ENCODE measurements at regions not wholly inside any gene's neighbourhood (a gene's known extent, or its start where the extent isn't known, plus 50 kb on each side); places are given as distances from the start of the nearest gene placed in this dataset.
"Not testable (repeated sequence)": the region's sequence is repeated elsewhere in the genome, so short reads cannot be mapped to it uniquely, and the experiment has no call there.

DNA sequence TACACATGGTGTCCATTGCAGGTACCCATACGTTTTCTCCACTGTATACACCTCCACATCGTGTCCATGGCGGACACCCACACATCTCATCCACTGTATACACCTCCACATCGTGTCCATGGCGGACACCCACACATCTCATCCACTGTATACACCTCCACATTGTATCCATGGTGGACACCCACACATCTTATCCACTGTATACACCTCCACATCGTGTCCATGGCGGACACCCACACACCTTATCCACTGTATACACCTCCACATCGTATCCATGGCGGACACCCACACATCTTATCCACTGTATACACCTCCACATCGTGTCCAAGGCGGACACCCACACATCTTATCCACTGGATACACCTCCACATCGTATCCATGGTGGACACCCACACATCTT, 50.4 kb upstream of the TTC34 start:
- H3K27me3 ChIP-seq; H3K4me1 ChIP-seq; intact Hi-C loops (cut with DNase I); H3K36me3 ChIP-seq; H3K9me3 ChIP-seq; H3K4me3 ChIP-seq; DNase-seq; H3K27ac ChIP-seq; H3K9ac ChIP-seq (ENCODE audit: low read depth in 2 of 2, low read length in 2 of 2): not testable (repeated sequence)

DNA sequence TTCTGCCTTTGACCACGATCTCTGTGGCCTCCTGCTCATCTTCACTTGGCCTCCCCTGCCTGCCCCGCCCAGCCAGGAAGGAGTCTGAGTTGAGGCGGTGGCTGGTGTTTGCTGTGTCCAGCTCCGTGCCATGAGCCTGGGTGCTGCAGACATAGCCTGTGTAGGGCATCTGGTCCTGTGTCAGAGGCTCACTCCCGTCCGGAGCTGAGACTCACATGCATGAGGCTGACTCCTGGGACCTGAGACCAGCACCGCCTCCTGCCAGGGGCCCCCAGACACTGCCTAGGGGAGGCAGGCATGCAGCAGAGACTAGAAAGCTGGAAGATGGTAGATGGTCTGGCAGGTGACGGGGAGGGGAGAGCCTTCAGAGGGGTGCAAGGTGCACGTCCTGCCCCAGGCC, 52.2 kb upstream of the TTC34 start:
- no peaks in the 10 kb centered on the region for H3K4me1 ChIP-seq
- H3K9ac ChIP-seq (ENCODE audit: low read depth in 2 of 2, low read length in 2 of 2), result no peak overlapping the region
- H3K27ac ChIP-seq, result no peak overlapping the region
- DNase-seq, result no peak
- TF ChIP-seq, protein P1, sequence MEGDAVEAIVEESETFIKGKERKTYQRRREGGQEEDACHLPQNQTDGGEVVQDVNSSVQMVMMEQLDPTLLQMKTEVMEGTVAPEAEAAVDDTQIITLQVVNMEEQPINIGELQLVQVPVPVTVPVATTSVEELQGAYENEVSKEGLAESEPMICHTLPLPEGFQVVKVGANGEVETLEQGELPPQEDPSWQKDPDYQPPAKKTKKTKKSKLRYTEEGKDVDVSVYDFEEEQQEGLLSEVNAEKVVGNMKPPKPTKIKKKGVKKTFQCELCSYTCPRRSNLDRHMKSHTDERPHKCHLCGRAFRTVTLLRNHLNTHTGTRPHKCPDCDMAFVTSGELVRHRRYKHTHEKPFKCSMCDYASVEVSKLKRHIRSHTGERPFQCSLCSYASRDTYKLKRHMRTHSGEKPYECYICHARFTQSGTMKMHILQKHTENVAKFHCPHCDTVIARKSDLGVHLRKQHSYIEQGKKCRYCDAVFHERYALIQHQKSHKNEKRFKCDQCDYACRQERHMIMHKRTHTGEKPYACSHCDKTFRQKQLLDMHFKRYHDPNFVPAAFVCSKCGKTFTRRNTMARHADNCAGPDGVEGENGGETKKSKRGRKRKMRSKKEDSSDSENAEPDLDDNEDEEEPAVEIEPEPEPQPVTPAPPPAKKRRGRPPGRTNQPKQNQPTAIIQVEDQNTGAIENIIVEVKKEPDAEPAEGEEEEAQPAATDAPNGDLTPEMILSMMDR (IDR thresholded peaks at IDR 0.05), result no peak
- intact Hi-C loops (cut with DNase I), result no loop called here
- no peak overlapping the region for H3K4me3 ChIP-seq
- H3K9me3 ChIP-seq, result no peaks in the 10 kb centered on the region
- H3K36me3 ChIP-seq, result no peaks in the 10 kb centered on the region
- no peaks in the 10 kb centered on the region for H3K27me3 ChIP-seq

DNA sequence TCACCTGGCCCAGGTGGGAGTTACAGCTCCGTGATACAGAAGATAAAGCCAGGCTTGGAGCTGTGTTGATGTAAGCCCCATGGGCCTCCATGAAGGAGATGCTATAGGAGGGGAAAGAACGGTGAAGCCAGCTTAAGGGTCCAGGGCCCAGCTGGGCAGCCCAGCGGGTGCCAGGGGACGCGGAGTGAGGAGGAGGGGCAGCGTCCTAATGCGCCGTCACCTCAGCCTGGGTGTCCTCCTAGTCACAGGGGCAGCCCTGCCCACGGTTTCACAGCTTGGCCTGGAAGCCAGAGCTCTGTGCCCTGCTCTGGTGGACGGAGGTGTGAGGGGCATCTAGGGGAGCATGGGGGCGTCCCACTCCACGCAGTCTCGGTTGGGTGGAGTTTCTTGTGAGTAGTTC, 52.7 kb upstream of the TTC34 start:
- no peak for DNase-seq
- H3K9ac ChIP-seq (ENCODE audit: low read depth in 2 of 2, low read length in 2 of 2), result no peak overlapping the region
- H3K36me3 ChIP-seq, result no peaks in the 10 kb centered on the region
- H3K27ac ChIP-seq, result no peak overlapping the region
- no peaks in the 10 kb centered on the region for H3K27me3 ChIP-seq
- no peak overlapping the region for H3K4me3 ChIP-seq
- H3K4me1 ChIP-seq, result no peaks in the 10 kb centered on the region
- H3K9me3 ChIP-seq, result no peaks in the 10 kb centered on the region
- intact Hi-C loops (cut with DNase I), result no loop called here
- TF ChIP-seq, protein P1 (IDR thresholded peaks at IDR 0.05), result no peak

DNA sequence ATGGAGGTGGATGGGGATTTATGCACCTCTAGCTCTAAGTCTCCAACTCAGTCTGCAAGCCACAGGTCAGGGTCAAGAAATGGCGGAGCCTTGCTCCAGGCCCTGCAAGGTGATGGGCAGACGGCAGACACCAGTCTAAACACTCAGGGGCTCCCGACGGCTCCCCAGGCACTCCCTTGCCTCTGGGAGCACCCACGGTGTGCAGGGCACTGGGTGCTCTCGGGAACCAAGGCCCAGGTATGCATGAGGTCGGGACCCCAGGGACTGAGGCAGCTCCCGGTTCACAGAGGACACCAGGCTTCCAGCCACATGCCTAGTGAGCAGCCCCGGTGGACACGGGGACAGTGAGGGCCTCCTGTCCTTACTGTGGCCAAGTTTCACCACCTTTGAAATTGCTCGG, 53.1 kb upstream of the TTC34 start:
- H3K36me3 ChIP-seq, result no peaks in the 10 kb centered on the region
- H3K27me3 ChIP-seq, result no peaks in the 10 kb centered on the region
- intact Hi-C loops (cut with DNase I), result no loop called here
- H3K9ac ChIP-seq (ENCODE audit: low read depth in 2 of 2, low read length in 2 of 2), result no peak overlapping the region
- no peak overlapping the region for H3K4me3 ChIP-seq
- TF ChIP-seq, protein P1 (IDR thresholded peaks at IDR 0.05), result no peak
- no peak for DNase-seq
- H3K4me1 ChIP-seq, result no peaks in the 10 kb centered on the region
- H3K27ac ChIP-seq, result no peak overlapping the region
- H3K9me3 ChIP-seq, result no peaks in the 10 kb centered on the region

DNA sequence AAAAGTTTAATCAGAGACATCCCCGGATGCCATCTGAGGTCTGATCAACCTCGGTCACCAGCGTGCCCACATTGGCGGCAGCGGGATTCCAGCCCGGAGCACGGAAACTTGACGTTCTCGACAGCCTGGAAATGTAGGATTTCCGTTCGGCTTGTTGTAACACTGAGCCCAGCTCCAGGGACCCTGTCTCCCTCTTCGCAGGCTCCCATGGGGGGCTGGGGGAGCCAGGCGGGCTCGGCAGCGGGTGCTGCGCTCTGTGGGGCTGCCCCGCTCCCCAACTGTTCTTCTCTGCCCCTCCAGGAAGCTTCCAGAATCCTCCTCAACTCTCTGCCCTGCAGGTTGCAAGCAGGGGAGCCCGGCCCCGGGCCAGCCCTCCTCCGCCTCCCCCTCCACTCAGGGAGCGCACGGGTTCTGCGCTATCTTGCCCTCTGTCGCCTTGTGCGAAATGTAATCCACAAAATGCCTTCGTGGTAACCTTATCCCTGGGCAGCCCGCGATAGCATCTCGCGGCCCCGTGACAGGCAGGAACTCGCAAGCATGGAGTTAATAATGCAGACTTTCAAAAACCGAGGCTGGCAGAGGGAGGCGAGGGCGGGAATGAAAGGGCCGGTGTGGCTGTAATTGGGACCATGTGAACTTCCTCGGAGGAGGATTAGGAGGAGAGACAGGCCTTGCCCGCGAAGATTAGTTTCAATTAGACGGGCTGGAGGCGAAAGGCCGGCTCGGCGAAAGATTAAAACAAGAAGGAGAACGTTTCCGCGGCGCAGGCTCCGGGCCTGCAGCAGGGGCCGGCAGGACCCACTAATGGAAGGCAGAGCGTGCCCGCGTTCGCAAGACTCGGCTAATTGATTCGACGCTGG, 53.9 kb upstream of the TTC34 start:
- intact Hi-C loops (cut with DNase I), result no loop called here
- no peak for DNase-seq
- Histone ChIP-seq H3K27me3 (no peaks in the 10 kb centered on the region), H3K36me3 (no peaks in the 10 kb centered on the region), H3K4me1 (no peaks in the 10 kb centered on the region), H3K4me3 (no peak overlapping the region), H3K27ac (no peak overlapping the region), H3K9me3 (no peaks in the 10 kb centered on the region), H3K9ac (ENCODE audit: low read depth in 2 of 2, low read length in 2 of 2) (no peak overlapping the region)
- TF ChIP-seq, protein P1 (IDR thresholded peaks at IDR 0.05), result no peak

DNA sequence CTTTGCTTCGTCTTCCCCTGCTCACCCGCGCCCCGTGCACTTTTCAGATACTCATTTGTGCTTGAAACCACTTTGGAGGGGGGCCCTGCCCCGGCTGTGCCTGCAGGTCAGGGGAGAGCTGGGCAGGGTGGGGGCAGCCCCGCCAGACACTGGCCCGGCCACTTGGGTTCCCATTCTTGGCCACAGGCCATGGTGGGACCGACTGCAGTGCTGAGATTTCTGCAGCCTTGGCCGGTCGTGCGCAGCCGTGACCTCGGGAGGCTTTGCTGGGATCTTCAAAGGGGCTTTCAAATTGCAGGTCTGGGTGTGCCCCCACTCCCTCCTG, 54.5 kb upstream of the TTC34 start:
- H3K27me3 ChIP-seq, result no peaks in the 10 kb centered on the region
- no peak overlapping the region for H3K4me3 ChIP-seq
- H3K4me1 ChIP-seq, result no peaks in the 10 kb centered on the region
- intact Hi-C loops (cut with DNase I), result no loop called here
- H3K9ac ChIP-seq (ENCODE audit: low read depth in 2 of 2, low read length in 2 of 2), result no peak overlapping the region
- no peak for DNase-seq
- H3K9me3 ChIP-seq, result no peaks in the 10 kb centered on the region
- H3K36me3 ChIP-seq, result no peaks in the 10 kb centered on the region
- H3K27ac ChIP-seq, result no peak overlapping the region
- TF ChIP-seq, protein P1 (IDR thresholded peaks at IDR 0.05), result no peak

Measured in colonic mucosa (tissue), 4 donors.